Activated naive CD4-positive, alpha-beta T cell treated with anti-CD3 and anti-CD28 coated beads, Interleukin-2, amount 10 ng/mL, durations not matched to agents 7 days and 5 days (primary cell): ENCODE measurements at regions not wholly inside any gene's neighbourhood (a gene's known extent, or its start where the extent isn't known, plus 50 kb on each side); places are given as distances from the start of the nearest gene placed in this dataset.

Source experiments
- CTCF ChIA-PET: fragments of 350-600 bp; sonication (Branson Sonifier 250); formaldehyde crosslinking; loops from one replicate; lab custom pipeline; 2021; ENCODE audit warnings: antibody characterized with exemption; lab: Charles Lee
- DNase-seq: peaks from one replicate; pipeline ENCODE4 v3.0.0-alpha.2; 2020
- H3K27ac Mint-ChIP-seq: one replicate; pipeline ENCODE4 v1.8.0; 2021; ENCODE audit warnings: mild to moderate bottlenecking, moderate library complexity, mixed read lengths
- H3K27me3 Mint-ChIP-seq: one replicate; pipeline ENCODE4 v1.8.0; 2021; ENCODE audit warnings: mild to moderate bottlenecking, mixed read lengths
- H3K36me3 Mint-ChIP-seq: one replicate; pipeline ENCODE4 v1.8.0; 2021; ENCODE audit warnings: mixed read lengths
- H3K4me1 Mint-ChIP-seq: one replicate; pipeline ENCODE4 v1.8.0; 2021; ENCODE audit warnings: mixed read lengths
- H3K4me3 Mint-ChIP-seq: one replicate; pipeline ENCODE4 v1.8.0; 2021; ENCODE audit warnings: mild to moderate bottlenecking, moderate library complexity, mixed read lengths
- H3K9me3 Mint-ChIP-seq: one replicate; pipeline ENCODE4 v1.8.0; 2021; ENCODE audit warnings: mixed read lengths

DNA sequence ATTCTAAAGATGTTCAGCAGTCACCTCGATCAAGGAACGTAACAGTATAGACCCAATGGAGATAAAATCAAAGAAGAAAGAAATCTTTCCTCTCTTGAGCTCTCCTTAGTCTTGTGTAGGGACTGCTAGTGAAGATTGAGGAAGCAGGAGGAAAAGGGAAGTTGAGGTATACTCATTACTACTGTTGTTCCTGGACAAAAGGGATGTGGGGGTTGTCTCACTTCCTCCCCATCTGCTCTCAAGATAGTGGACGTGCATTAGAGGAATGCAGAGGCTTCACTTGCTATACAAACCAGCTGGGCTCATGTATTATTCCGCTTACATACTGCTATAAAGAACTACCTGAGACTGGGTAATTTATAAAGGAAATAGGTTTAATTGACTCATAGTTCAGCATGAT is 208.9 kb upstream of the ARHGEF9 start:
- Mint-ChIP-seq H3K4me3 (no peak overlapping the region), H3K27me3 (no peaks in the 10 kb centered on the region), H3K9me3 (peaks cover 5% of the 10 kb centered on the region), H3K27ac (no peak overlapping the region), H3K4me1 (no peaks in the 10 kb centered on the region), H3K36me3 (no peaks in the 10 kb centered on the region)
- DNase-seq: no peak
- CTCF ChIA-PET: no interaction called here

DNA sequence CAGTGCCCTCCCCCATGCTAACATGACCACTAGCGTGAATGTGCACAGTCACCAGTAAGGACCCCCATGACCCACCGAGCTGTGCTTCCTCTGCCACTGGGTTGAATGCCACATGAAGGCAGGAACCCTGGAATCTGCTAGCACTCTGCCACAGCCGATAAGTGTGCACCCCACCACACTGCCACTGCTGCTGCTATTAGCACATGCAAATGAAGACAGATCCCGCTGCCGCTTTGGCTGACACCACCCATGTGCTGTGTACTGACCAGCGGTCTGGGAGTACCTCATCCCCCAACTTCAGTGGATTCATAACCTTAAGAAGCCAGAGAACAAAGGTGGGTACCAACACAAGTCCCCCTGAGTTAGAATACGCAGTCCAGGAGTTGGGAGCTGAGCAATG is 200.9 kb upstream of the ARHGEF9 start:
- no peak for DNase-seq
- H3K9me3 Mint-ChIP-seq: peaks cover 3% of the 10 kb centered on the region
- no peak overlapping the region for H3K27ac Mint-ChIP-seq
- H3K27me3 Mint-ChIP-seq: no peaks in the 10 kb centered on the region
- no peaks in the 10 kb centered on the region for H3K4me1 Mint-ChIP-seq
- no peaks in the 10 kb centered on the region for H3K36me3 Mint-ChIP-seq
- CTCF ChIA-PET: no interaction called here
- H3K4me3 Mint-ChIP-seq: no peak overlapping the region

DNA sequence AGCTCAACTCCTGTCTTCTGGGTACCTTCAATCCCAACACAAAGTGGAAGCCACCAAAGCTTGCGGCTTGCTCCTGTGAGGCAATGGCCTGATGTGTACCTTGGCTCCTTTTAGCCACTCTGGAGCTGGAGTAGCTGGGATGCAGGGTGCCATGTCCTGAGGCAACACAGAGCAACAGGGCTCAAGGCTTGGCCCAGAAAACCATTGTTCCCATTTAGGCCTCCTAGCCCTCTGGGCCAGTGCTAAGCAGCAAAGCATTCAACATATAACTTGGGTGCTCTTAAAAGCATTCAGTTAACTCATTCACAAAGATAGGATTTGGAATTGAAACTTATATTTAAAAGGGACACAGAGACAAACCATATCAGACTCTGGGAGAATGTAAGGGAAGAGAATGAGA is 194.5 kb upstream of the ARHGEF9 start:
- CTCF ChIA-PET: no interaction called here
- Mint-ChIP-seq H3K4me1 (no peaks in the 10 kb centered on the region), H3K4me3 (no peak overlapping the region), H3K36me3 (no peaks in the 10 kb centered on the region), H3K27ac (no peak overlapping the region), H3K9me3 (peaks cover 7% of the 10 kb centered on the region), H3K27me3 (no peaks in the 10 kb centered on the region)
- DNase-seq: no peak

DNA sequence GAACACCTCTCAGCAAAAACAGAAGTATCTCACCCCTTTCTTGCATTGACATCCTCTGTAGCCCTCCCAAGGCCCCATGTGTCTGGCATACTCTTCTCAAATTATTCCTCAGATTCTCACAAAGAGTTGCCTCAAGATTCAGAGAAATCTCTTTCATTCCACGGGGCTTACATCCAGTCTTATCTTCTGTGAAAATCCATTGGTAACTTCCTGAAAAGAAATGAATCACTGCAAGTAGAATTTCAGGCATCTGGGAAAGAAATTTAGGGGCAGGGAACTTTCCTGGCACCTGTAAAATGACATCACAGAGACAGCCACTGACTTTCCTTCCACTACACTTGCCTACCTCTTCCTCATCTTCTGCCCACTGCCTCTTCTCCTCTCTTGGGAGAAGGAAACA is 182.5 kb upstream of the ARHGEF9 start:
- Mint-ChIP-seq H3K4me1 (no peaks in the 10 kb centered on the region), H3K27me3 (no peaks in the 10 kb centered on the region), H3K4me3 (no peak overlapping the region), H3K9me3 (peaks cover 5% of the 10 kb centered on the region), H3K27ac (no peak overlapping the region), H3K36me3 (no peaks in the 10 kb centered on the region)
- CTCF ChIA-PET: no interaction called here
- no peak for DNase-seq

DNA sequence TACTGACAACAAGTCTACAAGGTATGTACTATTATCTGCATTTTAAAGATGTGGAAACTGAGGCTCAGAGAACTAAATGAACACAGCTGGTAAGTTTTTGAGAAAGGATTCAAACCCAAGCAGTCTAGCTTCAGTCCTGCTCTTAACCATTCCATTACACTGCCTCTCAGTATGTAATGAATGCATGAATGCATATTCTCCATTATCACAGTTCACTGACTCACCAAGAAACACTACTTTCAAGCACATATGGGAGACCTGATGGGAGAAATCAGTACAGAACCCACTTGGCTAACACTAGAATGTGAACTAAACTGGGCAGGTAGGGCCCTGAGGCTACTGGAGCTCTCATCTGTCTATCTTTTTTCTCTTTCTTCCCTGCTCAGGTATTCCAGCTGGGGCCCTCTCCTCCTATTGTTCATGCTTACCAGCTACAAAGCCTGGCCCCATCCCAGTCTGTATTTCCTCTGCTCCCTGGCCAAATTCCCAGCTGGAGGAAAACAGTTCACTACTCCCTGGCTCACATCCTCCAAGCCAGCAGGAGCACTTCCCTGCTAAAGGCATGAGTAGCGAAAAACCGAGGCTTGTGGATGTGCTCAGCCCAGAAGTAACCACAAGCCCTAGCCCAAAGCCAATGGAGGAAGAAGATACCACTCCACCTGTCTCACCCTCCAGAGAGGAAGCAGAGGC is 178.2 kb upstream of the ARHGEF9 start:
- H3K4me3 Mint-ChIP-seq: no peak overlapping the region
- H3K4me1 Mint-ChIP-seq: no peaks in the 10 kb centered on the region
- no peak overlapping the region for H3K27ac Mint-ChIP-seq
- H3K9me3 Mint-ChIP-seq: peaks cover 13% of the 10 kb centered on the region
- CTCF ChIA-PET: no interaction called here
- no peaks in the 10 kb centered on the region for H3K27me3 Mint-ChIP-seq
- H3K36me3 Mint-ChIP-seq: no peaks in the 10 kb centered on the region
- DNase-seq: no peak

DNA sequence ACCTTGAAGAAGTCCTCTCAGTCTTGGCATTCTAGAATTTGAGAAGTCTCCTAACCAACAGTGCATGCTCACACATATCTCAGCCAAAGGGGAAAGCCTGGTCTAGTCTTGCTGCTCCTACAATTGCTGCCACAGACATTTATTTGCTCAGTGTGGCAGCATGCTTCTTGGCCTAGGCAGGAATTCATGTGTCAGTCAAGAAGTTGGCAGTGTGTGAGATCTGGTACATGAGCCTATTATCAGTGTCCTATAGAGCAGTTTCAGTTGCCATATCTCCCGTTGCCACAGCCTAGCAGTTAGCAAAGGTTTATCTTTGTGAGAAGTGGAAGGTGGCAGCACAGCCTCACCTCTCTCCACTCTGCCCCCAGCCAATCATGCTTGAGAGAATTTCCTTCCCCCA is 176.9 kb upstream of the ARHGEF9 start:
- no peak for DNase-seq
- Mint-ChIP-seq H3K4me1 (no peaks in the 10 kb centered on the region), H3K27ac (no peak overlapping the region), H3K27me3 (no peaks in the 10 kb centered on the region), H3K4me3 (no peak overlapping the region), H3K36me3 (no peaks in the 10 kb centered on the region), H3K9me3 (peaks cover 15% of the 10 kb centered on the region)
- CTCF ChIA-PET: no interaction called here

DNA sequence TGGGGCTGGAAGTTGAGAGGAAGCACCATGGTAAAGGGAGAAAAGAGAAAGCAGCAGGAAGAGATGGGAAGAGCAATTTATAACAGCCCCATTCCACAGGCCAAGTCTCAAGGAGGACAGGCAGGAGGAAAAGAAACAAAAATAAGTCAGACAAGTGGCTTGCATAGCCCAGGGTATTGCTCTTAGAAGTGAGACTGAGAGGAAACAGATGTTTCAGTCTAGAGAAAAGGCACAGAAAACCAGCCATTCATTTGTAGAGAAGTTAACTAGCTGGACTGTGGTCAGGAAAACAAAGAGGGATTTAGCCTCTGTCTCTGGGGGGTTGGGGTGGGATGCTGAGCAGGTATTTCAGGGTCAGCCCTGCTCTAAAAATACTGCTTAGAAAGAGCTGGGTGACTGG is 175.0 kb upstream of the ARHGEF9 start:
- CTCF ChIA-PET: no interaction called here
- no peak for DNase-seq
- Mint-ChIP-seq H3K9me3 (peaks cover 11% of the 10 kb centered on the region), H3K4me3 (no peak overlapping the region), H3K4me1 (no peaks in the 10 kb centered on the region), H3K27ac (no peak overlapping the region), H3K36me3 (no peaks in the 10 kb centered on the region), H3K27me3 (no peaks in the 10 kb centered on the region)

DNA sequence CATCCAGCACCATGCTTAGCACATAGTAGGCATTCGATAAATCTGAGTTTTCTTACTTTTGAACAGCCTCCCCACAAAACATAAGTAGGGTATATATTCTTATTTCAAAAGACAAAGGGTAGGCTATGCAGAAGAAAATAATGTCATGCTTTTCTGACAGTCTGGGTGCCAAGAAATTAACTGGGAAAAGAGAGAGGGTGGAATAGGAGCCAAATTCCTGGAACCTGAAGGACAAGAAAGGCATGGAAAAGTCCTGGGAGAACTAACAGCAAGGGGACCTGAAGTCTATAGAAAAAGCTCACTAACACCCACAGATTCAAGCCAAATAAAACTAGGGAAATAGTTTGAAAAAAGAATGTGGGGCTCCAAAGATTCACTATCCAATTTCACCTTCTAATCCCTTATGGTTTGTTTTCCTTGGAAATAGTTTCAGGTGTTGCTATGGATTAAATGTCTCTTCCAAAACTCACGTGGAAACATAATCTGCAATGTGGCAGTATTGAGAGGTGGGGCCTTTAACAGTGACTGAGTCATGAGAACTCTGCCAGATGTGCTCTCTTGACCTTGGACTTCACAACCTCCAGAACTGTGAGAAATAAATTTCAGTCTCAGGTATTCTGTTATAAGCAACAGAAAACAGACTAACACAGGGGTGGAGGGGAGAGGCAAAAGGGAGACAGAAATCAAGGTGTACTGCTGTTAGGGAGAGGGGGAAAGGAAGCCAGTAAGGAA is 173.3 kb upstream of the ARHGEF9 start:
- Mint-ChIP-seq H3K9me3 (peaks cover 11% of the 10 kb centered on the region), H3K4me1 (no peaks in the 10 kb centered on the region), H3K27me3 (no peaks in the 10 kb centered on the region), H3K36me3 (no peaks in the 10 kb centered on the region), H3K27ac (no peak overlapping the region), H3K4me3 (no peak overlapping the region)
- DNase-seq: no peak
- CTCF ChIA-PET: no interaction called here

DNA sequence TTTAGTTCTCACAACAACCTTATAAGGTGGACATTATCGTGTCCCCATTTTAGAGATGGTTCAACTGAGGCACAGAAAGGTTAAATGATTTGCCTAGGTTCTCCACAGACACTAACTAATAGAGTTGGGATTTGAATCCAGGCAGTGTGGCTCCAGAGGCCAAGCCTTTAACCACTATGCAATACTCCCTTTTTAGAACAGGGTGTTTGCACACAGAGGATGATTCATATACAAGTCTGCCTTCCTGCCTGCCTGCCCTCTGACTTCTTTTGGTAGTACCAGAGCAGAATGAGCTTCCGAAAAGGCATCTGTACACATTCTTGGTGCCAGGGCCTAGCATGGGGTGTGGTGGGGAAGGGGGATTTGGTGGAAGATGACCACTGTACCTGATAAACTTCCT is 150.8 kb upstream of the ARHGEF9 start:
- CTCF ChIA-PET: no interaction called here
- Mint-ChIP-seq H3K27me3 (no peaks in the 10 kb centered on the region), H3K9me3 (peaks cover 2% of the 10 kb centered on the region), H3K4me3 (no peak overlapping the region), H3K27ac (no peak overlapping the region), H3K4me1 (no peaks in the 10 kb centered on the region), H3K36me3 (no peaks in the 10 kb centered on the region)
- DNase-seq: no peak

DNA sequence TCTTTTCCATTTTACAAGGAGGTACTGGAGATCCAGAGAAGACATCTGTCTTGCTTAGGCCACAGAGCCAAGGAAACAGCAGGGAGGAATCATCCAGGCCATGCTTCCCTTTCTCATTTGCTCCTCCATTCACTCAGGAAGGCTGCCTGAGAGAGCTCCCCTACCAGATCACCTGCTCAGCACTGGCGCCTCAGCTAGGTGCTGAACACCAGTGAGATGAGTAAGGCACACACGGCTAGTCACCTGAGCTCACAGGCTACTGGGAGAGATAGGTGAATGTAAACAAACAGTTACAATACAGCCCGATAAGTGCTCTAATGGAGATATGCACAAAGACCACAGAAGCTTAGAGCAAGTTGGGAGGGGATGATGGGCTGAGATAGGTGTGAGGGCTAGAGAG is 149.8 kb upstream of the ARHGEF9 start:
- H3K27me3 Mint-ChIP-seq: no peaks in the 10 kb centered on the region
- no peaks in the 10 kb centered on the region for H3K36me3 Mint-ChIP-seq
- H3K27ac Mint-ChIP-seq: no peak overlapping the region
- H3K9me3 Mint-ChIP-seq: peaks cover 2% of the 10 kb centered on the region
- CTCF ChIA-PET: no interaction called here
- H3K4me3 Mint-ChIP-seq: no peak overlapping the region
- no peaks in the 10 kb centered on the region for H3K4me1 Mint-ChIP-seq
- no peak for DNase-seq

DNA sequence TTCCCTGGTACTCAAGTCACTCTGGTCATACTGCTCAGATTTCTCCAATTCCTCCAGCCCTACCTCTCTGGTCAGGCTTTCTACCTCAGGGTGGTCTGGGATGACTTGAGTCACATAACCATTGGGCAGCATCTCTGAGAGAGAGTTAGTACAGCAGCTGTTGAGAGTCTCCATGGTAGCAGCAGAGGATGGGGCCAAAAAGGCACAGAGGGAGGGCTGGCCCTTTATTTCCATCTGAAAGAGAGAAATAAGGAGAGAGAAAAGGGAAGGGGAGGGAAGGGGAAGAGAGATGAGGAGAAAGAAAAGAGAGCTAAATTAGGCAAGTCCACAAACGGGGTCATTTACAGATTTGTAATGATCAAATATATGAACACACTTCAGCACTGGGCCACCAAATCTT is 149.1 kb upstream of the ARHGEF9 start:
- no peak for DNase-seq
- H3K4me3 Mint-ChIP-seq: no peak overlapping the region
- no peaks in the 10 kb centered on the region for H3K4me1 Mint-ChIP-seq
- H3K27me3 Mint-ChIP-seq: no peaks in the 10 kb centered on the region
- H3K36me3 Mint-ChIP-seq: no peaks in the 10 kb centered on the region
- no peak overlapping the region for H3K27ac Mint-ChIP-seq
- CTCF ChIA-PET: no interaction called here
- peaks cover 2% of the 10 kb centered on the region for H3K9me3 Mint-ChIP-seq

DNA sequence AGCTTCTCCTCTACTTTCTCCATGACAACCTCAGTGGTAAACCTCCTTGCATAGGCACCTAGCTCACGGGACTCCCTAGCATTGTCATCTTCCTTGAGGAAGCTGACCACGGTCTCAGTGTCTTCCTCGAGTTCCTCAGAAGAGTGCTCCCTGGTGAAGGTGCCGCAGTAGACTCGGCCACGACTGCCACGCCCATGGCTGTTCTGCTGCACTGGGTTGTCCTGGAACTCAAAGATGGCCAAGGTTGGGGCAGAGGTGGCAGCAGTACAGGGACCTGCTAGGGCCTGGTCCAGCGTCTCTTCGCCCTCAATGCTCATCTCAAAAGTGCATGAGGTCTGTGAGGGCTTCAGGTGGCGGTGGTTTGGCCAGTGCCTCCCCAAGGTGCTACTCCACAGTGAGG is 147.9 kb upstream of the ARHGEF9 start:
- no peaks in the 10 kb centered on the region for H3K4me1 Mint-ChIP-seq
- no peaks in the 10 kb centered on the region for H3K36me3 Mint-ChIP-seq
- CTCF ChIA-PET: no interaction called here
- H3K27me3 Mint-ChIP-seq: no peaks in the 10 kb centered on the region
- peaks cover 6% of the 10 kb centered on the region for H3K9me3 Mint-ChIP-seq
- DNase-seq: no peak
- no peak overlapping the region for H3K4me3 Mint-ChIP-seq
- H3K27ac Mint-ChIP-seq: no peak overlapping the region

DNA sequence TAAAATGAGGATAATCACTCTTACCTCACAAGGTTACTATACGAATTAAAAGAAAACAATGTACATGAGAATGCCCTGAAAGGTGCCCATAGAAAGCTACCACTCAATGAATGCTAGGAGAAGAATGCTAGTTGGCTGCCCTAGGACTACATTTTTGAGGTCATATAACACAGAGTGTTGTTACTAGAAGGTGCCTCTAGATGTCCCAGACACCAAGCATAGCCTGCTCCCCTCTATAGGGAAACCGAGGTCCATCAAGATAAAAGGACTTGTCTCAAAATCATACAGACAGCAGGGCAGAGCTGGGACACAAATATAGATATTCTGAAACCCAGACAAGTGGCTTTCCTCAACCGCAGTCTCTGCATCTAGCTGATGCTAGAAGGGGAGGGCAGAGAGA is 147.0 kb upstream of the ARHGEF9 start:
- CTCF ChIA-PET: no interaction called here
- Mint-ChIP-seq H3K36me3 (no peaks in the 10 kb centered on the region), H3K9me3 (peaks cover 6% of the 10 kb centered on the region), H3K4me1 (no peaks in the 10 kb centered on the region), H3K4me3 (no peak overlapping the region), H3K27me3 (no peaks in the 10 kb centered on the region), H3K27ac (no peak overlapping the region)
- no peak for DNase-seq

DNA sequence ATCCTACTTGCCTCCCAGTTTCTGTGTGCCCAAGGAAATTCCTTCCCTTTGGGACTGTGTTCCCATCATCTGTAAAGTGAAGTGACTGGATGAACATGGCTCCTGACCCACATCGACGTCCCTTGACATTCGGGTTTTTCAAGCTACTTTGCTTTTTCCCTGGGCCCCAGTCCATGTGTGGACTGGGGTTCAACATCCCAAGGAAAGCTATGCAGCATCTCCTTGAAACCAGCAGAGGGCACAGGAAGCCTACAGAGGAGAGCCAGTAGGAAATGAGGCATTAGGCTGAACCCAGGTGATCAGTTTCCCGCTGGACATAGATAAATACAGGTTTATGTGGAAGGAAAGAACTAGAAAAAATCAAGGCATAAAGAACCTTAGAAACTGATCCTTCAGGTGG is 145.1 kb upstream of the ARHGEF9 start:
- Mint-ChIP-seq H3K4me3 (no peak overlapping the region), H3K4me1 (no peaks in the 10 kb centered on the region), H3K36me3 (no peaks in the 10 kb centered on the region), H3K27me3 (no peaks in the 10 kb centered on the region), H3K9me3 (peaks cover 10% of the 10 kb centered on the region), H3K27ac (no peak overlapping the region)
- CTCF ChIA-PET: no interaction called here
- no peak for DNase-seq

DNA sequence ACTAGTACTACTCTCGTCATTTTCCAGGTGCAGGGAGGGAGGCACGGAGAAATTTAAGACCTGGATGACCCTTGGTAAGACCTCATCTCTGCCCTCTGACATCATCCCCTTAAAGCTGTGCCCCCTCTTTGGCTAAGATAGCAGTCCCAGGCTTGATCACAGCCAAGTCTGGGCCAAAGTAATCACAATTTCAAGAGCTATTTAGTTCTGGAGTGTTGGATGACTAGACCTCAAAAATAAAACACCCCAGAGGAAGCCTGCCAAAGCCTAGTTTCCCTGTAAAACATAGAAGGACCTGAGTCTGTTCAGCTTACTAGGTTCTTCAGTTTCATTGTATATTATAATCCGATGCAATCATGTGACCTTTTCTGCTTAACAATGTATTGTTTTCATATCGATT is 144.6 kb upstream of the ARHGEF9 start:
- Mint-ChIP-seq H3K9me3 (peaks cover 10% of the 10 kb centered on the region), H3K4me1 (no peaks in the 10 kb centered on the region), H3K4me3 (no peak overlapping the region), H3K27me3 (no peaks in the 10 kb centered on the region), H3K27ac (no peak overlapping the region), H3K36me3 (no peaks in the 10 kb centered on the region)
- CTCF ChIA-PET: no interaction called here
- no peak for DNase-seq
